ENCODE measurements at regions not wholly inside any gene's neighbourhood (a gene's known extent, or its start where the extent isn't known, plus 50 kb on each side); places are given as distances from the start of the nearest gene placed in this dataset.
A peak's percentile ranks its signal among the peaks of the same experiment; 100 is the strongest.

GRCh38 chr11:32531528-32531927 is 52.1 kb upstream of the EIF3M start:
- in situ Hi-C loops (cut with HindIII; ENCODE audit: low sequenced_read_pairs): no loop called here
- no peak overlapping the region for H3K4me3 ChIP-seq (ENCODE audit: low read depth, low read length)
- TF ChIP-seq CTCF (IDR thresholded peaks at IDR 0.05; ENCODE audit: low read depth, low read length, missing control alignments): no peak
- DNase-seq (ENCODE audit: low read depth): no peak

DNA sequence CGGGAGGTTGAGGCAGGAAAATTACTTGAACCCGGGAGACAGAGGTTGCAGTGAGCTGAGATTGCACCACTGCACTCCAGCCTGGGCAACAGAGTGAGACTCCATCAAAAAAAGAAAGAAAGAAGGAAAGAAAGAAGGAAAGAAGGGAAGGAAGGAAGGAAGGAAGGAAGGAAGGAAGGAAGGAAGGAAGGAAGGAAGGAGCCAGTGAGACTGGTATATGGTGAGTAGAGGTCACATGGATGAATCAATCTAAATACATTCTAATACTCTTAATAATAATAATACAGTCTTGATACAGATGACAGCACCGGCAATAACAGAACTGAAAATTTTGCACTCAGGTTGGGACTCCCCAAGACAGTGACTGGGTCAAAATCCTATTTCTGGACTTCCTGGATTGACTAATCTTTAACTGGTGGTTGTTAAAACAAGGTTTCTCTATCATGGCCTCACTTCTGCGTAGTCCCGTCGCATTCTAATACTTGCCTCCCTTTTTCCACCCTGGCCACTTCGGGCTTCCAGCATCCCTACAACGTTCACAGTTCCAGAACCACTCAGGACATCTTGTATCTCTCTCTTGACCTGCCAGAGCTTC is 53.5 kb upstream of the EIF3M start:
- TF ChIP-seq CTCF (IDR thresholded peaks at IDR 0.05; ENCODE audit: low read depth, low read length, missing control alignments): no peak

DNA sequence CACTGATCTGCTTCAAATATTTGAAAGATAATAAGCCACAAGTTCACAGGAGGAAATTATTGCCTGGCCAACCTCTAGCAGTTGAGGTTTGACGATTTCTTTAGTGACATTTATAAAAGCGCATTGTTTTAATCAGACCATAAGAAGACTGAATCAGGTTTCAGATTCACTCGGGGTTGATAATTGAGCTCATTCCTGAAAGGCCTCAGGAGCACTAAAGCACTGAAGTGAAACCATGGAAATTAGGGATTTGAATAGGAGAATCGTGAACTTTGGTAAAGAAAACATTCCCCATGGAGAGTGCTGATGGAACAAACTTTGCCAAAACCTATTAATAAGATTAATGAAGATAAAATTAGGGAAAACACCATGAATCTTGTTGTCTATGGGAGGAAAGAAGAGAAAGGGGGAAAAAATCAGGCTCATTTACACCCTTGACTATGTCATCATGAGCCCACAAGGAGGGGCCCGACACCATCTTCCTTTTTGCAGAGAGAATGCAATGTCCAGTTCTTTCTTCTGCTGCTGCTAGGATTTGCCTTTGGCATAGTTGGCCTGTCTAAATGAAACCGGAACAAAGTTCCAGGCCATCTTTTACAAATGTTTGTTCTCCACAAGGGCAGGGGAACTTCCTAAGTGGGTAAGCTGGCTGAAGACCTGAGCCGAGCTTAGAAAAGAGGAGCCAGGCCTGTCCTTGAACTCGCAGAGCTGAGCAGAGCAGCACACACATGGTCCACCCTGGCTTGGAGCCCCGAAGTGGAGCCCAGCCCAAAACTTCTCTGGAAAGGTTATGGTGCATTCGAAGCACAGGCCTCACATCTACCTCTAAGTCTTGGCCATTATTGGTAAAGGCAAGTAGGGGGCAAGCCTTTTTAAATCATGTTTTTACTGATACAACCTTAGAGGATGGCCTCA is 56.1 kb upstream of the EIF3M start:
- in situ Hi-C loops (cut with HindIII; ENCODE audit: low sequenced_read_pairs): no loop called here
- peak; percentile 22 for TF ChIP-seq CTCF (IDR thresholded peaks at IDR 0.05; ENCODE audit: low read depth, low read length, missing control alignments)
- no peak overlapping the region for H3K4me3 ChIP-seq (ENCODE audit: low read depth, low read length)
- DNase-seq (ENCODE audit: low read depth): peak; percentile 41

More for the DNA sequence above, 53.5 kb upstream of the EIF3M start:
- H3K4me3 ChIP-seq (ENCODE audit: low read depth, low read length): no peak overlapping the region
- DNase-seq (ENCODE audit: low read depth): no peak
- in situ Hi-C loops (cut with HindIII; ENCODE audit: low sequenced_read_pairs): no loop called here

DNA sequence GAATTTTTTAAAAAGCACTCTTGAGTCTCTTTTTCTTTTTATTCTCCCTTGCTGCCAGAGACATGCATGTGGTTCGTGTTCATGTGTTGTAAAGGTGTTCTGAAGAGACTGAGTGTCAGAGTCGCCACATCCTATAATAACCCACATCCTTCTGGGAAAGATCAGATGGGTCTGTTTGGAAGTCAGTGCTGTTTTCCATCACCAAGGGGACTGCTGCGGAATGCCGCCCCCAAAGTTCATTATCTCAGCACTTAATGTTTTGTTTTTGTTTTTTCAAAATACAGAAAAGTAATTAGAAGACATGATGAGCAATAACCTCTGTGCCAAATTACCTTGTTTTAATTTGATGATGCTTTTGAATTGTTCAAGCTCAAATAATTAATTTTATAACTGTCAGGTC is 56.9 kb upstream of the EIF3M start:
- in situ Hi-C loops (cut with HindIII; ENCODE audit: low sequenced_read_pairs): no loop called here
- no peak for DNase-seq (ENCODE audit: low read depth)
- no peak for TF ChIP-seq CTCF (IDR thresholded peaks at IDR 0.05; ENCODE audit: low read depth, low read length, missing control alignments)
- no peak overlapping the region for H3K4me3 ChIP-seq (ENCODE audit: low read depth, low read length)

GRCh38 chr11:32511926-32512325 is 71.7 kb upstream of the EIF3M start:
- DNase-seq (ENCODE audit: low read depth): no peak
- TF ChIP-seq CTCF (IDR thresholded peaks at IDR 0.05; ENCODE audit: low read depth, low read length, missing control alignments): no peak
- in situ Hi-C loops (cut with HindIII; ENCODE audit: low sequenced_read_pairs): no loop called here
- H3K4me3 ChIP-seq (ENCODE audit: low read depth, low read length): no peak overlapping the region

DNA sequence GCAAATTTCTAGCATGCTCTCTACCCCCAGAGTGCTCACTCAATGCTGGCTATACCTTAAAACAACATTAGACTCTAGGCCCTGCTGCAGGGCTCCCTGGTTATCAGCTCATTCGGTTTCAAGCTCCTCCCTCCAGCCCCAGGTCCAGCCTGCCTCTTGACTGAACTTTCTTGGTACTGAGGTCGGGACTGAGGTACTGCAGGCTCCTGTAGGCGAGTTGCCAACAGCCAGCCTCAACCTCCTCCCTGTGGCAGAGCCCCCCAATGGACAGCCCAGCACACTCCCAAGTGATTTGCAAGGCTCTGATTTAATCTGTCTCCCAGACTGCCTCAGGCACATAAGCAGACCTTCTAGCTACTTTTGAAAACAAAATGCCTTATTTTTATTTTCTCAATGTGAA is 73.6 kb upstream of the EIF3M start:
- TF ChIP-seq CTCF (IDR thresholded peaks at IDR 0.05; ENCODE audit: low read depth, low read length, missing control alignments): no peak
- no peak for DNase-seq (ENCODE audit: low read depth)
- in situ Hi-C loops (cut with HindIII; ENCODE audit: low sequenced_read_pairs): no loop called here
- no peak overlapping the region for H3K4me3 ChIP-seq (ENCODE audit: low read depth, low read length)
